ENCODE measurements at regions not wholly inside any gene's neighbourhood (a gene's known extent, or its start where the extent isn't known, plus 50 kb on each side); places are given as distances from the start of the nearest gene placed in this dataset.

GRCh38 chr10:2576892-2577291 is 490.5 kb upstream of the PFKP start:
- TF ChIP-seq CTCF (IDR thresholded peaks at IDR 0.05) (no peak), POLR2A (IDR thresholded peaks at IDR 0.05) (no peak)
